HG03558 (cell line): ENCODE measurements at regions not wholly inside any gene's neighbourhood (a gene's known extent, or its start where the extent isn't known, plus 50 kb on each side); places are given as distances from the start of the nearest gene placed in this dataset.

Source experiments
- ATAC-seq: cut with Tn5 transposase; IDR thresholded peaks from one replicate; pipeline ENCODE4 v1.9.1; 2021; ENCODE audit warnings: moderate number of reproducible peaks; ENCODE audit not compliant: unreplicated experiment; ENCODE audit errors: extremely low read depth

DNA sequence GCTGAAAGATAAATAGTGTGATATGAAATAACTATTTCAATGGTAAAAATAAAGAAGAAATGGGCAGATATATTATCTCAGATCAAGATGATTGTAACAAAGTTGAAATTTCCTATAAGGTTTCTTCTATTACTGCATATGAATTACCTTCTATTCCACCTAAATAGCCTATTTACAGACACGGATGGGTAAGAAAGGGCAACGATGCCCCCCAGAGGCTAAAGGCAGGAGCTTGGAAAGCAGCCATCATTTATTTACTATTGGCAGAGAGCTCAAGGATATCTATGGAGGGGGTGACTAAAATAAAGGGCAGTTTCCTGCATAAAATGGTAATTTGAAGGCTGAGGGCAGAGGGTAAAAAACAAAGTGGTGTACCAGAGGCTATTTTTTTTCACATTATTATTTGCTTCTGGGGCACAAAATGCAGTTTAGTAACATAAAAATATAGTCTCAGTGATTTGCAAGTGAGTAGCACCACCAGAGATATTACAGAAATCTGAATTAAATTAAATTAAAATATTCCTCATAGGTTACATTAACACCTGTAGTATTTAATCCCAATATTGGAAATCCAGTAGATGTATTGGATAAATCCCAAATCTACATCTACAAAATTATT is 123.1 kb downstream of the BTC start:
- ATAC-seq, result no peak

DNA sequence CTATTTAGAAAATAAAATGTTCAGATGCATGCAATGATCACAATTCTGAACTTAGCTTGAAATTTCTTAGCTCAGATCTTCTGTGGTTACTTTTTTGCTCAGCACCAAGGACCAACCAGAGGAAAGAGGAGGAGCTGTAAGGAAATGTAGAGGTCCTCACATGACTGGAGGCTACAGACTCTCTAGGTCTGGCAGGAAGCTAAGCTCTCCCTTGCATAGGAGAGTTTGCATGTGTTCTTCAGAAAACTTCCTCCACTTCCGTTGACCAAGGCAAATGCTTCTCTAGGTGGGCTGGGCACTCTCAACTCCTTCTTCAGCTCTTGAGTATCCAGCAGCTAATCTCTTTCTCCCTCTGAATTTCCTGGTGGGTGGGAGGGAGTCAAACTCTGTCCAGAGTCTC is 119.6 kb downstream of the BTC start:
- no peak for ATAC-seq

- no peak for ATAC-seq
Measured at GRCh38 chr4:74675673-74676279, 118.5 kb downstream of the BTC start.

GRCh38 chr4:74682567-74683359 is 111.6 kb downstream of the BTC start:
- no peak for ATAC-seq

- ATAC-seq, result no peak
Measured at GRCh38 chr4:74692972-74693371, 101.4 kb downstream of the BTC start.
